Testis (tissue), 2 donors: ENCODE measurements at regions not wholly inside any gene's neighbourhood (a gene's known extent, or its start where the extent isn't known, plus 50 kb on each side); places are given as distances from the start of the nearest gene placed in this dataset.

Source experiments
- POLR2A ChIP-seq: fragments of 450-650 bp; IDR thresholded peaks from one replicate; pipeline ENCODE4 v1.6.1; 2017; ENCODE audit warnings: antibody characterized with exemption, mild to moderate bottlenecking, moderate library complexity
- TF ChIP-seq, protein P1 (sequence below), 3 experiments: fragments of 450-650 bp in 2 of 3; fragments of 200-600 bp in 1 of 3; sonication (generic) in 1 of 3; IDR thresholded peaks; one replicate each; pipeline ENCODE4 v1.5.1; 2016 to 2019; ENCODE audit warnings: antibody characterized with exemption in 3 of 3, mild to moderate bottlenecking in 2 of 3, moderate library complexity in 1 of 3

DNA sequence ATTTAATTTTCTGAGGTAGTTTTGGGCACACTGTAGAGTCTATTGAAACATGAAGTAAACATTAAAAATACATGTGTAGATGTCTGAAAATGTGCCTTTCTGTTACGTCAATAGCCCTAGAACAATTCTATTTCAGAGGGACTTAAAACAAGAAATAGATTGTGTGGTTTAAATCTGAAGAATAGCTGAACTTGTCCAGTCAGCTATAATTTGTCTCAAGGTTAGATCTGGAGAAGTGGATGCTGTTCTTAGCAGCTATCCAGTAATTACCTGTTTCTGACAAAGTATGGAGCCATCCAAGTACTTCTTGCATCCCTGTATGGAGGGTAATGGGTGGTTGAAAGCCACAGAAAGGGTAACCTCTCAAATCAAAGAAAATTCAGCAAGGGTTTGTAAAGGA lies 92.8 kb downstream of the SEPTIN7 start:
- TF ChIP-seq, protein P1, sequence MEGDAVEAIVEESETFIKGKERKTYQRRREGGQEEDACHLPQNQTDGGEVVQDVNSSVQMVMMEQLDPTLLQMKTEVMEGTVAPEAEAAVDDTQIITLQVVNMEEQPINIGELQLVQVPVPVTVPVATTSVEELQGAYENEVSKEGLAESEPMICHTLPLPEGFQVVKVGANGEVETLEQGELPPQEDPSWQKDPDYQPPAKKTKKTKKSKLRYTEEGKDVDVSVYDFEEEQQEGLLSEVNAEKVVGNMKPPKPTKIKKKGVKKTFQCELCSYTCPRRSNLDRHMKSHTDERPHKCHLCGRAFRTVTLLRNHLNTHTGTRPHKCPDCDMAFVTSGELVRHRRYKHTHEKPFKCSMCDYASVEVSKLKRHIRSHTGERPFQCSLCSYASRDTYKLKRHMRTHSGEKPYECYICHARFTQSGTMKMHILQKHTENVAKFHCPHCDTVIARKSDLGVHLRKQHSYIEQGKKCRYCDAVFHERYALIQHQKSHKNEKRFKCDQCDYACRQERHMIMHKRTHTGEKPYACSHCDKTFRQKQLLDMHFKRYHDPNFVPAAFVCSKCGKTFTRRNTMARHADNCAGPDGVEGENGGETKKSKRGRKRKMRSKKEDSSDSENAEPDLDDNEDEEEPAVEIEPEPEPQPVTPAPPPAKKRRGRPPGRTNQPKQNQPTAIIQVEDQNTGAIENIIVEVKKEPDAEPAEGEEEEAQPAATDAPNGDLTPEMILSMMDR (IDR thresholded peaks at IDR 0.05), result no peak
- TF ChIP-seq POLR2A, result no peak
